HG03064 (cell line): ENCODE measurements at regions not wholly inside any gene's neighbourhood (a gene's known extent, or its start where the extent isn't known, plus 50 kb on each side); places are given as distances from the start of the nearest gene placed in this dataset.
"Not testable (repeated sequence)": the region's sequence is repeated elsewhere in the genome, so short reads cannot be mapped to it uniquely, and the experiment has no call there.

Experiments
- ATAC-seq: cut with Tn5 transposase; IDR thresholded peaks from one replicate; pipeline ENCODE4 v1.9.1; 2021; ENCODE audit warnings: low read depth; ENCODE audit not compliant: unreplicated experiment

- ATAC-seq = no peak
Observed at GRCh38 chr14:22492622-22493542, 96.1 kb downstream of the DAD1 start.

DNA sequence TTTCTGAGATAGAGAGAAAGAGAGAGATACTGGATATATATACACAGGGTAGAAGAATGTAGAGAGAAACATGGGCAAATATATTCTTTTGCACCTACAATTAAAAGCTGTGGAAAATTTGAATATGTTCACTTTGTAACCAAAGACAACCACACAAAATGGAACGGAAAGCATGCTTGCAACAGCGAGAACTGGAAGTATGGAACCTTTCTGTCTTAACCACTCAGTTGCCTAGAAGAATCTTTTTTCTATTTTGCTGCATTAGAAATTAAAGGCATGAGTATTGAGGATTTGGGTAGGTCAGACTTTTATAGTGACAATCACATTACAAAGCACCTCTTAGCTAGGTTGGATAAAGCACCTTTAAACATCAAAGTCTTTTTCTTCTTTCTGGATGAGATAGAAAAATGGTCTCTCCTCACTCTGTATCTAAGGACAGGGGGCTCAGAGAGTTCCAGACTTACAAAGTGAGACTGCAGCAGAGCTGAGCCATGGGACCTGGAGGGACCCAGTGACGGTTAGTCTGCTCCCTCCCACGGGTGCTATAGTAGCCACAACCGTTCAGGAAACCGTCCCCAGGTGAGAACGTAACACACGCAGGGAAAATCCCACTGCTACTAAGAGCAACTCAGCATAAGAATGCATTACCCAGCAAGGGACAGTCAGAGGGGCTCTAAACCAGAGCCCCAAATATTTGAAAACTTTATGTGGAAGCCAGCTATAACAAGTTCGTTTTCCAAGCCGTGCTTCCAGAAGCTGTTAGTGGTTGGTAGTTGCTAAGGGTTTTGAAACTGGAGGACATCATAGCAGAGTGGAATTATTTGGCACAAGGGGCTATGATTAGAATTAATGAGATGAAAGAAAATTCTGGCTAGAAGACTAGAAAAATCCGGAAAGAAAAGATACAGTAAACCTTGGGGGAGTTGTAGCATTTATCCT lies 97.1 kb downstream of the DAD1 start:
- ATAC-seq = peak; percentile 34

DNA sequence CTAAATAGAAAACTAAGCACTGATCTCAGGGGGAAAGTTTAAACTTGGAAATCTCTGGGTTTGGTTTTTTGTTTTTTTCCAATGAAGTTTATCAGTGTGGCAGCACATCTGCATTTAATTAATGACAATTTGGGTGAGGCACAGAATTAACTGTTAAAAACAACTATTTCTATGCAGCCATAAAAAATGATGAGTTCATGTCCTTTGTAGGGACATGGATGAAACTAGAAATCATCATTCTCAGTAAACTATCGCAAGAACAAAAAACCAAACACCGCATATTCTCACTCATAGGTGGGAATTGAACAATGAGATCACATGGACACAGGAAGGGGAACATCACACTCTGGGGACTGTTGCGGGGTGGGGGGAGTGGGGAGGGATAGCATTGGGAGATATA lies 98.0 kb downstream of the DAD1 start:
- ATAC-seq = not testable (repeated sequence)

DNA sequence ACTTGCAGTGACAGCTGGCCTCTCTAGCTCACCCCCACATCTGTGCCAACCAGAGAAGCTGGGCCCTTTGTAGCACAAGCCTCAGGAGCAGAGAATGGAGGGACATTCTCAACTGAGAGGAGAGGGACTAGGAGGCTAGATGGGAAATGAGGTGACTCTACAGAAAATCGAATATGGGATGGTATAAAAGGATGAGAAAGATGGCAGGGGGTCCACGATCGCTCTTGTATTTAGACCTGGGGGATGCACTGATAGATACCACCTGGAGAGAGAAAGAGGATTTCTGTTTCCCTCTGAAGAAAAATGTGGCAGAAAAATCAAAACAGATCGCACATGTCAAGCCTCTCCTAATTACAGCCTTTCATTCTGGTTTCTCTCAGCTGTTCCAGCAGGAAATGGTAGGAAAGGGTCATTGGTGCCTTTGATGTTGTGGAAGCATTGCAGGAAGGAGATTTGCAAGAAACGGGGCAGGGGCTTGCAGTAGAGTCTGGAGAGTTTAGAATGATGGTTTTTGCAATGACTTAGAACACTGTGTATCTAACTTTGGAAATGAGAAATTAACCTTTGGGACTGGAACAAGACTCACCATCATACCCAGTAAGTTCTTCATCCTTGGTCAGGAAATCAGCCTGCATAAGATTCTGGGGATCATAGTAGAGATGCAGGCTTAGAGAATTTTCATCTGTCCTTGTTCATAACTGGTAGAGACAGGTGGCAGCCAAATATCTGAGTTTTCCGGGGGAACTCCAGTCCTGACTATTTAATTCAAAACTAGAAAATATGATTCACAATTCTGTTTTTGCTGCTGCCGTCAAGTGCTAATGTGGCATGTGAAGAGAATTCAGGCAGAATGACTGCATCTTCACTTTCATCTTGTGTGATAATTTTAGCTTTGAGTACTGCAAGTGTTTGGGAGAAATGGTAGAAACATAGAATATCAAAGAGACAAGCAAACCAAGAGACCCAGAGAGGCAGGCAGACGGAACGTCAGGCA lies 98.8 kb downstream of the DAD1 start:
- ATAC-seq = no peak

GRCh38 chr14:22489244-22489545 lies 99.8 kb downstream of the DAD1 start:
- no peak for ATAC-seq

DNA sequence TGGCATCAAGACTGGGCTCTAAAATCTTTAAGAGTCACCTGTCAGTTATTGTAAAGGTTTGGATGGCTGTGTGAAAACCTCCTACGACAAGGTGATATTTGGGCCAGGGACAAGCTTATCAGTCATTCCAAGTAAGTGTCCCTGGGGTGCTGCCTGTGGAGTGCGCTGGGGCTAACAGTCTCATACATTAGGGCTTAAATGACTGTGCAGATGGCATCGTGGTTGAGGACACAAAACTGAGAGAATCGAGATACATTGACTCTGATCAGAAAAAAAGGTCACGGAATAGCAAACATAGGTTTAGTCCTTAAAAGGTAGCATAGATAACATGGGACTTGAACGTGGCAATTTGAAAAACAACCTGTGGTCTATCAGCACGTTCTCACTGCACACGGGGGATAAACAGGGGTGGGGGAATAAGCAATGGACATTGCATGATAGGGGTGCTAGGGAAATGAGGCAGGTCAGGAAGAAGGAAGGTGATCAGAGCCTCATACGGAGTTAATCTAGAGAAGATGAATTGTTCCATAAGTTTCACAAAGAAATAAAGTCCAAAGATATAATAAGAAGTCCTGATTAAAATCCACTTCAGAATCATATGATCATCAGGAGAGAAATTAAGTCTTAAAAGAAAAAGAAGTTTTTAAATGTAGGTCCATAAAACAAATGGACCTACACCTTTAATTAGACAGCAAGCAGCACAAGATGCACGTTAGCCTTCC lies 100.3 kb downstream of the DAD1 start:
- no peak for ATAC-seq

DNA sequence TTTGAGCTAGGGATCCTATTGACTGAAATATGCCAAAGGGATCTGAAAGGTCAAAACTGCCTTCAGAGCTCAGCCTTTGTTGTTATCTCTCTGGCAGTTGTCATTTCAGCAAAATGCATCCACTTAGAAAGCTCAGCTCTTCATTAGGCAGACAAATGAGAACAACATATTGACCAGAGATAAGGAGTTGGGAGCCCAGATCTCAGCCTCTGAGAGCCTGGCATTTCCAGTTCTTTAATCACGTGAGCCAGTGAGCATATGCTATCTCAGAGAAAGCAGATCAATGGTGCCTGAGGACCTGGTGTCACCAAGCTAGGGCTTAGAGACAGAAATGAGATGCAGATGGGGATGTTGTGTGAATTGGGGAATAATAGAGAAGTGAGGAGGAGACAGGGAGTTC lies 101.1 kb downstream of the DAD1 start:
- no peak for ATAC-seq

DNA sequence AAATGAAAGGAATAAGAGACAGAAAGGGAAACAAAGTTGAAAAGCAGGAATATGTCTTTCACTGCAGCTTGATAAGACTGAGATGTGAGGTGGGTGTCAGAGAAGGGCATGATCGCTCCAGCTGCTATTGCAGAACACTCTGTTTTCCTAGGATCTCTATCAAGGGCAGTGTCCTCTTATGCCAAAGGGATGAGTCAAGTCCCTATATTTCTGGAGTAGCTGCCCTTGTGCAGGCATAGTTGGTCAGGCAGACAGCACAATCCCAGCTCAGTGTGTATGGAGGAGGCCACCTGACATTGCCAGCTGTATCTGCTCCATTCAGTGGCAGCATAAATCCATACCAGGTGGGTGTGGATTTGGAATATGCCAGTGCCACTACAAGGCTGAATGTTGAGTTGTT lies 101.6 kb downstream of the DAD1 start:
- no peak for ATAC-seq

GRCh38 chr14:22486675-22487074 lies 102.3 kb downstream of the DAD1 start:
- ATAC-seq = no peak

- ATAC-seq = no peak
Observed at GRCh38 chr14:22485649-22486048, 103.4 kb downstream of the DAD1 start.

- ATAC-seq = no peak
Observed at GRCh38 chr14:22485178-22485577, 103.8 kb downstream of the DAD1 start.

DNA sequence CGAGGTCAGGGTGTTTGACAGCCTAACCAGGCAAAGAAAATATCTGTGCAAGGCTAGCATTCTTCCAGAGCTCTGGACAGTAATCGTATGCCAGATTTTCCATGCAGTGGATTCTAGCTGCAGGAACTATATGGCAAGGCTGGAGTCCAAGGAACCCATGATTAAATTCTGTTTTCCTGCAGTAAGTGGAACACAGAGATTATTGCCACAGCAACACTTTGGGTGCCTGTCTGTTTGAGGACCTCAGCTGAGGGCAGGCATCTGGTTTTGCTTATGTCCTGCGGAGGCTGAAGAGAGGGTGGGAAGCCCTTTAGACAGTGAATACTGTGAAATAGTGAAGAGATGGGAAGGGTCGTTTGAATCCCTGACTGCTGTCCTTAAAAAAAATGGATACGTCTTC lies 104.4 kb downstream of the DAD1 start:
- ATAC-seq = no peak

DNA sequence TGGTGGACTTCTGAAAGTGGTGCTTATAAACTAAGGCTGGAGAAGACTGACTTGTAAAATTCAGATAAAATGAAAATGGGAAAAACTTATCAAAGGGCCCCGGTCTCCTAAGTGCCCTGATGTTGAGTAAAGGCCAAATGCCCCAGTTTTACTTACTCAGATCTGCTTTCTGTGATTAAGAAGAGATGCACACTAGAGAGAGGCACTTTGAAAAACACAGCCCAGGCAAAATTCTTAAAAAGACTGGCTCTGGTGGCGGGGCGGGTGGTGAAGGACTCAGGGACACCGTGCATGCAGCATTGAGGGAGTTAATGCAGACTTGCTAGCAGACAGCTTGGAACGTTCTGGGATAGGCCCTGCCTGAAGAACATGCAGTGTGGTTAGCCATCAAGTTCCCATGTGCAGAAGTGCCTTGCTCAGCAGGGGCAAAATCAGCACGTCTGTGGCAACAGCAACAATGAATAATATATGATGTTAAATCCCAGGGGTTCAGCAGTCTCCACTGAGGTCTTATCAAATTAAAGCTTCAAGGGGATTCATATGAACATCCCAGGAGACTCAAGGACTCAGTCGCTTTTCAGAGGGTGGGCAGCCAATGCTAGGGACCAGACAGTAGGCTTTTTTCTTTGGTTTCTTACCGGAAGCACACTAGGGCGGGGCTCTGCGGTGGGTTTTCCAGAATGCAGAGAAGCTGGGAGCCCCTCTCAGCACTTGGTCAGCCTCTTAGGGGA lies 105.0 kb downstream of the DAD1 start:
- no peak for ATAC-seq

GRCh38 chr14:22482782-22483553 lies 106.1 kb downstream of the DAD1 start:
- ATAC-seq = no peak

DNA sequence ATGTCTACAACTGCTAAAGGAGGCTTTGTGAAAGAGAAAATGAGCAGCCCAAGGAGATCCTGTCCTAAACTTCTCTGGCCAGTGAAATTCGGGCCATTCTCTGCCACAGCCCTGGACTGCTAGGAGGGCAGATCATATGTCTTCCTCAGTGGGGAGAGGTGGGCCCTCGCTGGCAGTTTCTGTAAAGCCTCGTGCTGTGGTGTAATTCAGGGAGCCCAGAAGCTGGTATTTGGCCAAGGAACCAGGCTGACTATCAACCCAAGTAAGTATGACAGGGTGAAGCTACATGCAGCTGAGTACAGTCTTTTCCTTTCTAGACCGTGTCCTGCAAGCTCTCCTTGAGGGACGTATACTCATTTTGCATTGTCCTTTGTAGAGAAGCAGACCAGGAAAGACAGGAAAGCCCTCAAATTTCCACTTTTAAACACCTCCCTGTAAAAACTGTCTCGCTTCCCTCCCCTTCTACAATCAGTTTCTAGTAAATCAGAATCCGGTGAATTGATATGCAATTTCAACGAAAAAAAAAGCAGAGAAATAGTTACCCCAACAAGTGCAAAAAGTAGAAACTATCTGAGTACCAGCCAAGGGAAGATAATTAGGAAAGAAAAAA lies 106.8 kb downstream of the DAD1 start:
- ATAC-seq = no peak

DNA sequence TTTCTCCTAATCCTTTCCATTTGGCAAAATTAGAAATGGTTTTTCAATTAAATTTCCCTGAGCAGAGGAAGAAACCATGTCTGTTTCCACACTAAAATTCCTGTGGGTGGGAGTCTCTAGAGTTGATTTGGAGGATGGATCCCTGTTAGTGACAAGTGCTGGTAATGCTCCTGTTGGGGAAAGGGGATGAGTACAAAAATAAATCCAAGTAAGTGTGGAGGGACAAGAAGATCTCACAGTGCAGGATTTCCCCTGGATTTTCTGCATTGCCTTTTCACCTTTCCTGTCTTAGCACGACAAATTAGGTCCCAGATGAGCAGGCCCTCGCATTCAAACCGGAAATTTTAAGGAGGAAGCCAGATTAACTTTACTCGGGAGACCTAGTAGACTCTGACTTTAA lies 107.5 kb downstream of the DAD1 start:
- no peak for ATAC-seq

- ATAC-seq = no peak
Observed at GRCh38 chr14:22479776-22480464, 109.1 kb downstream of the DAD1 start.
